ENCODE measurements at regions not wholly inside any gene's neighbourhood (a gene's known extent, or its start where the extent isn't known, plus 50 kb on each side); places are given as distances from the start of the nearest gene placed in this dataset.
"Not testable (repeated sequence)": the region's sequence is repeated elsewhere in the genome, so short reads cannot be mapped to it uniquely, and the experiment has no call there.

GRCh38 chr5:67724412-67725135 is 491.0 kb upstream of the PIK3R1 start:
- H3K27ac Mint-ChIP-seq = no peak overlapping the region
- DNase-seq = no peak
- H3K4me3 Mint-ChIP-seq = no peak overlapping the region
- peaks cover 0 to 17% of the 10 kb centered on the region in 2 donors for H3K27me3 Mint-ChIP-seq
- no peak for ATAC-seq (replicated peaks)
- H3K36me3 Mint-ChIP-seq (ENCODE audit: insufficient read depth) = no peaks in the 10 kb centered on the region
- H3K4me1 Mint-ChIP-seq (ENCODE audit: low read depth in 2 of 2) = no peaks in the 10 kb centered on the region
- no peaks in the 10 kb centered on the region for H3K9me3 Mint-ChIP-seq

- Mint-ChIP-seq H3K27me3 (peaks cover 0 to 12% of the 10 kb centered on the region in 2 donors), H3K27ac (no peak overlapping the region), H3K4me1 (ENCODE audit: low read depth in 2 of 2) (no peaks in the 10 kb centered on the region), H3K36me3 (ENCODE audit: insufficient read depth) (no peaks in the 10 kb centered on the region), H3K4me3 (no peak overlapping the region), H3K9me3 (no peaks in the 10 kb centered on the region)
- DNase-seq (no peak), ATAC-seq (replicated peaks) (no peak)
Observed at GRCh38 chr5:67723873-67724272, 491.7 kb upstream of the PIK3R1 start.

GRCh38 chr5:67722582-67722981 is 493.0 kb upstream of the PIK3R1 start:
- not testable (repeated sequence) for H3K27me3 Mint-ChIP-seq; H3K27ac Mint-ChIP-seq; H3K4me1 Mint-ChIP-seq (ENCODE audit: low read depth in 2 of 2); DNase-seq; H3K9me3 Mint-ChIP-seq; H3K4me3 Mint-ChIP-seq; H3K36me3 Mint-ChIP-seq (ENCODE audit: insufficient read depth); ATAC-seq (replicated peaks)

GRCh38 chr5:67720162-67720772 is 495.3 kb upstream of the PIK3R1 start:
- H3K9me3 Mint-ChIP-seq = no peaks in the 10 kb centered on the region

GRCh38 chr5:67702008-67702407 is 505.4 kb upstream of the CD180 start:
- ATAC-seq (replicated peaks) = no peak
- H3K4me1 Mint-ChIP-seq (ENCODE audit: low read depth in 2 of 2) = no peaks in the 10 kb centered on the region
- H3K27ac Mint-ChIP-seq = no peak overlapping the region
- no peaks in the 10 kb centered on the region for H3K36me3 Mint-ChIP-seq (ENCODE audit: insufficient read depth)
- H3K9me3 Mint-ChIP-seq = peaks cover 5 to 7% of the 10 kb centered on the region in 2 donors
- H3K27me3 Mint-ChIP-seq = peaks cover 15 to 20% of the 10 kb centered on the region in 2 donors
- DNase-seq = no peak
- no peak overlapping the region for H3K4me3 Mint-ChIP-seq

More at GRCh38 chr5:67720162-67720772, 495.3 kb upstream of the PIK3R1 start:
- H3K36me3 Mint-ChIP-seq (ENCODE audit: insufficient read depth) = no peaks in the 10 kb centered on the region
- H3K27me3 Mint-ChIP-seq = no peaks in the 10 kb centered on the region
- no peak overlapping the region for H3K4me3 Mint-ChIP-seq
- no peak overlapping the region for H3K27ac Mint-ChIP-seq
- ATAC-seq (replicated peaks) (no peak), DNase-seq (no peak)
- H3K4me1 Mint-ChIP-seq (ENCODE audit: low read depth in 2 of 2) = no peaks in the 10 kb centered on the region

GRCh38 chr5:67699560-67699959 is 503.0 kb upstream of the CD180 start:
- Mint-ChIP-seq H3K36me3 (ENCODE audit: insufficient read depth) (peaks cover 2% of the 10 kb centered on the region), H3K9me3 (peaks cover 5 to 7% of the 10 kb centered on the region in 2 donors), H3K4me3 (no peak overlapping the region), H3K27ac (no peak overlapping the region), H3K27me3 (peaks cover 13 to 15% of the 10 kb centered on the region in 2 donors), H3K4me1 (ENCODE audit: low read depth in 2 of 2) (no peaks in the 10 kb centered on the region)
- DNase-seq (no peak), ATAC-seq (replicated peaks) (no peak)

- ATAC-seq (replicated peaks) (no peak), DNase-seq (no peak)
- Mint-ChIP-seq H3K27ac (no peak overlapping the region), H3K4me1 (ENCODE audit: low read depth in 2 of 2) (no peaks in the 10 kb centered on the region), H3K9me3 (no peaks in the 10 kb centered on the region), H3K4me3 (no peak overlapping the region), H3K27me3 (peaks cover 0 to 7% of the 10 kb centered on the region in 2 donors), H3K36me3 (ENCODE audit: insufficient read depth) (peaks cover 2% of the 10 kb centered on the region)
Observed at GRCh38 chr5:67696446-67696845, 499.8 kb upstream of the CD180 start.

GRCh38 chr5:67695369-67695768 is 498.8 kb upstream of the CD180 start:
- H3K4me3 Mint-ChIP-seq = no peak overlapping the region
- no peak for DNase-seq
- H3K27me3 Mint-ChIP-seq = peaks cover 0 to 1% of the 10 kb centered on the region in 2 donors
- no peaks in the 10 kb centered on the region for H3K4me1 Mint-ChIP-seq (ENCODE audit: low read depth in 2 of 2)
- H3K36me3 Mint-ChIP-seq (ENCODE audit: insufficient read depth) = peaks cover 2% of the 10 kb centered on the region
- H3K9me3 Mint-ChIP-seq = no peaks in the 10 kb centered on the region
- no peak overlapping the region for H3K27ac Mint-ChIP-seq
- ATAC-seq (replicated peaks) = no peak

- no peak overlapping the region for H3K27ac Mint-ChIP-seq
Observed at GRCh38 chr5:67694810-67695191, 498.2 kb upstream of the CD180 start.

GRCh38 chr5:67693956-67694809 is 497.6 kb upstream of the CD180 start:
- Mint-ChIP-seq H3K36me3 (ENCODE audit: insufficient read depth) (peaks cover 2% of the 10 kb centered on the region), H3K4me1 (ENCODE audit: low read depth in 2 of 2) (no peaks in the 10 kb centered on the region), H3K27me3 (no peaks in the 10 kb centered on the region), H3K9me3 (no peaks in the 10 kb centered on the region), H3K27ac (no peak overlapping the region), H3K4me3 (no peak overlapping the region)
- ATAC-seq (replicated peaks) (no peak), DNase-seq (no peak)

More at GRCh38 chr5:67694810-67695191, 498.2 kb upstream of the CD180 start:
- Mint-ChIP-seq H3K36me3 (ENCODE audit: insufficient read depth) (peaks cover 2% of the 10 kb centered on the region), H3K9me3 (no peaks in the 10 kb centered on the region), H3K27me3 (no peaks in the 10 kb centered on the region), H3K4me1 (ENCODE audit: low read depth in 2 of 2) (no peaks in the 10 kb centered on the region), H3K4me3 (no peak overlapping the region)
- DNase-seq (no peak), ATAC-seq (replicated peaks) (no peak)

GRCh38 chr5:67686746-67687145 is 490.1 kb upstream of the CD180 start:
- Mint-ChIP-seq H3K27ac (no peak overlapping the region), H3K27me3 (peaks cover 0 to 23% of the 10 kb centered on the region in 2 donors), H3K4me1 (ENCODE audit: low read depth in 2 of 2) (no peaks in the 10 kb centered on the region), H3K36me3 (ENCODE audit: insufficient read depth) (no peaks in the 10 kb centered on the region), H3K9me3 (no peaks in the 10 kb centered on the region), H3K4me3 (no peak overlapping the region)
- DNase-seq = no peak
- ATAC-seq (replicated peaks) = no peak

- no peak for DNase-seq
Observed at GRCh38 chr5:67681703-67682102, 485.1 kb upstream of the CD180 start.

GRCh38 chr5:67680099-67680498 is 483.5 kb upstream of the CD180 start:
- Mint-ChIP-seq H3K4me1 (ENCODE audit: low read depth in 2 of 2) (no peaks in the 10 kb centered on the region), H3K9me3 (no peaks in the 10 kb centered on the region), H3K27ac (no peak overlapping the region), H3K4me3 (no peak overlapping the region), H3K27me3 (peaks cover 0 to 14% of the 10 kb centered on the region in 2 donors), H3K36me3 (ENCODE audit: insufficient read depth) (no peaks in the 10 kb centered on the region)
- DNase-seq = no peak
- no peak for ATAC-seq (replicated peaks)

More at GRCh38 chr5:67681703-67682102, 485.1 kb upstream of the CD180 start:
- Mint-ChIP-seq H3K4me3 (no peak overlapping the region), H3K36me3 (ENCODE audit: insufficient read depth) (no peaks in the 10 kb centered on the region), H3K4me1 (ENCODE audit: low read depth in 2 of 2) (no peaks in the 10 kb centered on the region), H3K9me3 (no peaks in the 10 kb centered on the region), H3K27me3 (peaks cover 0 to 23% of the 10 kb centered on the region in 2 donors), H3K27ac (no peak overlapping the region)
- no peak for ATAC-seq (replicated peaks)
